GM23338 (cell line): ENCODE measurements at regions not wholly inside any gene's neighbourhood (a gene's known extent, or its start where the extent isn't known, plus 50 kb on each side); places are given as distances from the start of the nearest gene placed in this dataset.

ENCODE experiments used
- ATAC-seq: fragments of 200-7000 bp; cut with Tn5 transposase; 3 replicates; pipeline ENCODE4 v1.9.1; 2020
- DNase-seq: peaks from one replicate; pipeline ENCODE4 v3.0.0-alpha.2; 2015; ENCODE audit warnings: low spot score
- H2AFZ ChIP-seq: fragments of 200-600 bp; sonication (generic); 2 replicates; pipeline ENCODE4 v1.8.0; 2016; ENCODE audit warnings: antibody characterized with exemption, mild to moderate bottlenecking, moderate library complexity
- H3F3A ChIP-seq: fragments of 200-600 bp; sonication (generic); replicated peaks from 2 replicates; pipeline ENCODE4 v1.8.0; 2017; ENCODE audit warnings: antibody characterized with exemption, mixed run types, low read depth
- H3K27ac ChIP-seq: fragments of 200-600 bp; sonication (generic); 2 replicates; pipeline ENCODE4 v1.6.1; 2016; ENCODE audit warnings: low read depth
- H3K27me3 ChIP-seq: fragments of 200-600 bp; sonication (generic); 2 replicates; pipeline ENCODE4 v1.8.0; 2016; ENCODE audit warnings: mild to moderate bottlenecking, mixed run types, moderate library complexity; ENCODE audit not compliant: insufficient read depth
- H3K36me3 ChIP-seq: fragments of 200-600 bp; sonication (generic); 2 replicates; pipeline ENCODE4 v1.8.0; 2016; ENCODE audit warnings: mild to moderate bottlenecking; ENCODE audit not compliant: insufficient read depth
- H3K4me1 ChIP-seq: fragments of 200-600 bp; sonication (generic); 2 replicates; pipeline ENCODE4 v1.8.0; 2016; ENCODE audit warnings: mild to moderate bottlenecking, moderate library complexity; ENCODE audit not compliant: insufficient read depth
- H3K4me2 ChIP-seq: fragments of 200-600 bp; sonication (generic); 2 replicates; pipeline ENCODE4 v1.7.1; 2017; ENCODE audit warnings: mixed run types
- H3K4me3 ChIP-seq: fragments of 200-600 bp; sonication (generic); 2 replicates; pipeline ENCODE4 v1.6.1; 2016; ENCODE audit warnings: mixed run types
- H3K79me2 ChIP-seq: fragments of 200-600 bp; sonication (generic); replicated peaks from 2 replicates; pipeline ENCODE4 v1.8.0; 2017; ENCODE audit warnings: mild to moderate bottlenecking; ENCODE audit not compliant: insufficient read depth
- H3K9me2 ChIP-seq: fragments of 200-600 bp; sonication (generic); 2 replicates; pipeline ENCODE4 v1.8.0; 2017; ENCODE audit not compliant: insufficient read depth
- H4K20me1 ChIP-seq: fragments of 200-600 bp; sonication (generic); replicated peaks from 2 replicates; pipeline ENCODE4 v1.8.0; 2017; ENCODE audit warnings: mild to moderate bottlenecking; ENCODE audit not compliant: insufficient read depth
- H3K27ac Mint-ChIP-seq: 2 replicates; pipeline ENCODE4 v1.8.0; 2020; ENCODE audit warnings: inconsistent platforms, mild to moderate bottlenecking, moderate library complexity, mixed read lengths
- H3K27me3 Mint-ChIP-seq: 3 replicates; pipeline ENCODE4 v1.8.0; 2022; ENCODE audit warnings: low read depth, mild to moderate bottlenecking, moderate library complexity, mixed read lengths, inconsistent platforms; ENCODE audit not compliant: insufficient read depth, poor library complexity
- H3K36me3 Mint-ChIP-seq: 3 replicates; pipeline ENCODE4 v1.8.0; 2021; ENCODE audit warnings: low read depth, mild to moderate bottlenecking, inconsistent platforms, moderate library complexity, mixed read lengths
- H3K4me1 Mint-ChIP-seq: 3 replicates; pipeline ENCODE4 v1.8.0; 2020; ENCODE audit warnings: mild to moderate bottlenecking, inconsistent platforms, mixed read lengths
- H3K4me3 Mint-ChIP-seq: 3 replicates; pipeline ENCODE4 v1.8.0; 2021; ENCODE audit warnings: moderate library complexity, mild to moderate bottlenecking, inconsistent platforms, mixed read lengths
- H3K9me3 Mint-ChIP-seq: 3 replicates; pipeline ENCODE4 v1.8.0; 2020; ENCODE audit warnings: moderate library complexity, mild to moderate bottlenecking, inconsistent platforms, mixed read lengths
- CTCF ChIP-seq, 2 experiments: fragments of 200-600 bp in 1 of 2; sonication (generic) in 1 of 2; conservative IDR thresholded peaks; 2 replicates each; pipeline versions ENCODE4 v1.5.1 to v1.6.1; 2016 to 2017; ENCODE audit warnings: antibody characterized with exemption in 2 of 2, low read depth in 2 of 2, mild to moderate bottlenecking in 2 of 2, moderate library complexity in 1 of 2
- EZH2 ChIP-seq: fragments of 200-600 bp; sonication (generic); IDR thresholded peaks from one replicate; pipeline ENCODE4 v1.8.0; 2017; ENCODE audit warnings: antibody characterized with exemption, mild to moderate bottlenecking, low read depth; ENCODE audit not compliant: unreplicated experiment
- EZH2phosphoT487 ChIP-seq: fragments of 200-600 bp; sonication (generic); IDR thresholded peaks from one replicate; pipeline ENCODE4 v1.8.1; 2018; ENCODE audit warnings: antibody characterized with exemption; ENCODE audit not compliant: unreplicated experiment
- JUNB ChIP-seq: IDR thresholded peaks from one replicate; pipeline ENCODE4 v1.6.1; 2016; ENCODE audit warnings: antibody characterized with exemption; ENCODE audit not compliant: unreplicated experiment
- NANOG ChIP-seq: IDR thresholded peaks from 2 replicates; pipeline ENCODE4 v1.6.1; 2016; ENCODE audit warnings: antibody characterized with exemption, borderline replicate concordance
- STAT1 ChIP-seq: IDR thresholded peaks from one replicate; pipeline ENCODE4 v1.6.1; 2016; ENCODE audit warnings: antibody characterized with exemption; ENCODE audit not compliant: unreplicated experiment
- ZNF114 ChIP-seq: fragments of 250-450 bp; sonication (Bioruptor Pico); IDR thresholded peaks from 2 replicates; pipeline ENCODE4 v1.5.0; 2020; ENCODE audit warnings: mild to moderate bottlenecking, moderate library complexity
- ZNF331 ChIP-seq: fragments of 250-450 bp; sonication (Bioruptor Pico); IDR thresholded peaks from 2 replicates; pipeline ENCODE4 v1.5.0; 2020; ENCODE audit warnings: low read depth, mild to moderate bottlenecking, moderate library complexity
- TF ChIP-seq, protein P1 (sequence below): fragments of 250-450 bp; sonication (Bioruptor Pico); IDR thresholded peaks from 2 replicates; pipeline ENCODE4 v1.5.0; 2020; ENCODE audit warnings: mild to moderate bottlenecking, moderate library complexity

GRCh38 chr1:221525749-221526148 is 216.1 kb downstream of the DUSP10 start (continued):
- TF ChIP-seq ZNF331 (CRISPR knock-in tag) (no peak), STAT1 (no peak), ZNF114 (no peak), EZH2 (no peak), JUNB (no peak), NANOG (no peak)
- TF ChIP-seq, protein P1, sequence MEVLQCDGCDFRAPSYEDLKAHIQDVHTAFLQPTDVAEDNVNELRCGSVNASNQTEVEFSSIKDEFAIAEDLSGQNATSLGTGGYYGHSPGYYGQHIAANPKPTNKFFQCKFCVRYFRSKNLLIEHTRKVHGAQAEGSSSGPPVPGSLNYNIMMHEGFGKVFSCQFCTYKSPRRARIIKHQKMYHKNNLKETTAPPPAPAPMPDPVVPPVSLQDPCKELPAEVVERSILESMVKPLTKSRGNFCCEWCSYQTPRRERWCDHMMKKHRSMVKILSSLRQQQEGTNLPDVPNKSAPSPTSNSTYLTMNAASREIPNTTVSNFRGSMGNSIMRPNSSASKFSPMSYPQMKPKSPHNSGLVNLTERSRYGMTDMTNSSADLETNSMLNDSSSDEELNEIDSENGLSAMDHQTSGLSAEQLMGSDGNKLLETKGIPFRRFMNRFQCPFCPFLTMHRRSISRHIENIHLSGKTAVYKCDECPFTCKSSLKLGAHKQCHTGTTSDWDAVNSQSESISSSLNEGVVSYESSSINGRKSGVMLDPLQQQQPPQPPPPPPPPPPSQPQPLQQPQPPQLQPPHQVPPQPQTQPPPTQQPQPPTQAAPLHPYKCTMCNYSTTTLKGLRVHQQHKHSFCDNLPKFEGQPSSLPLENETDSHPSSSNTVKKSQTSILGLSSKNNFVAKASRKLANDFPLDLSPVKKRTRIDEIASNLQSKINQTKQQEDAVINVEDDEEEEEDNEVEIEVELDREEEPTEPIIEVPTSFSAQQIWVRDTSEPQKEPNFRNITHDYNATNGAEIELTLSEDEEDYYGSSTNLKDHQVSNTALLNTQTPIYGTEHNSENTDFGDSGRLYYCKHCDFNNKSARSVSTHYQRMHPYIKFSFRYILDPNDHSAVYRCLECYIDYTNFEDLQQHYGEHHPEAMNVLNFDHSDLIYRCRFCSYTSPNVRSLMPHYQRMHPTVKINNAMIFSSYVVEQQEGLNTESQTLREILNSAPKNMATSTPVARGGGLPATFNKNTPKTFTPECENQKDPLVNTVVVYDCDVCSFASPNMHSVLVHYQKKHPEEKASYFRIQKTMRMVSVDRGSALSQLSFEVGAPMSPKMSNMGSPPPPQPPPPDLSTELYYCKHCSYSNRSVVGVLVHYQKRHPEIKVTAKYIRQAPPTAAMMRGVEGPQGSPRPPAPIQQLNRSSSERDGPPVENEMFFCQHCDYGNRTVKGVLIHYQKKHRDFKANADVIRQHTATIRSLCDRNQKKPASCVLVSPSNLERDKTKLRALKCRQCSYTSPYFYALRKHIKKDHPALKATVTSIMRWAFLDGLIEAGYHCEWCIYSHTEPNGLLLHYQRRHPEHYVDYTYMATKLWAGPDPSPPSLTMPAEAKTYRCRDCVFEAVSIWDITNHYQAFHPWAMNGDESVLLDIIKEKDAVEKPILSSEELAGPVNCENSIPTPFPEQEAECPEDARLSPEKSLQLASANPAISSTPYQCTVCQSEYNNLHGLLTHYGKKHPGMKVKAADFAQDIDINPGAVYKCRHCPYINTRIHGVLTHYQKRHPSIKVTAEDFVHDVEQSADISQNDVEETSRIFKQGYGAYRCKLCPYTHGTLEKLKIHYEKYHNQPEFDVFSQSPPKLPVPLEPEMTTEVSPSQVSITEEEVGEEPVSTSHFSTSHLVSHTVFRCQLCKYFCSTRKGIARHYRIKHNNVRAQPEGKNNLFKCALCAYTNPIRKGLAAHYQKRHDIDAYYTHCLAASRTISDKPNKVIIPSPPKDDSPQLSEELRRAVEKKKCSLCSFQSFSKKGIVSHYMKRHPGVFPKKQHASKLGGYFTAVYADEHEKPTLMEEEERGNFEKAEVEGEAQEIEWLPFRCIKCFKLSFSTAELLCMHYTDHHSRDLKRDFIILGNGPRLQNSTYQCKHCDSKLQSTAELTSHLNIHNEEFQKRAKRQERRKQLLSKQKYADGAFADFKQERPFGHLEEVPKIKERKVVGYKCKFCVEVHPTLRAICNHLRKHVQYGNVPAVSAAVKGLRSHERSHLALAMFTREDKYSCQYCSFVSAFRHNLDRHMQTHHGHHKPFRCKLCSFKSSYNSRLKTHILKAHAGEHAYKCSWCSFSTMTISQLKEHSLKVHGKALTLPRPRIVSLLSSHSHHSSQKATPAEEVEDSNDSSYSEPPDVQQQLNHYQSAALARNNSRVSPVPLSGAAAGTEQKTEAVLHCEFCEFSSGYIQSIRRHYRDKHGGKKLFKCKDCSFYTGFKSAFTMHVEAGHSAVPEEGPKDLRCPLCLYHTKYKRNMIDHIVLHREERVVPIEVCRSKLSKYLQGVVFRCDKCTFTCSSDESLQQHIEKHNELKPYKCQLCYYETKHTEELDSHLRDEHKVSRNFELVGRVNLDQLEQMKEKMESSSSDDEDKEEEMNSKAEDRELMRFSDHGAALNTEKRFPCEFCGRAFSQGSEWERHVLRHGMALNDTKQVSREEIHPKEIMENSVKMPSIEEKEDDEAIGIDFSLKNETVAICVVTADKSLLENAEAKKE (CRISPR knock-in tag), result no peak

- no peak overlapping the region for H3K4me2 ChIP-seq
- H3K9me2 ChIP-seq, result 0 out of 2 replicates have a peak, but pooled peaks cover 2% of the 10 kb centered on the region
- no peaks in the 10 kb centered on the region for H3K36me3 Mint-ChIP-seq
- ATAC-seq (no peak), DNase-seq (no peak)
- H4K20me1 ChIP-seq, result no peaks in the 10 kb centered on the region
- H3K4me1 Mint-ChIP-seq, result no peaks in the 10 kb centered on the region
- H3K27me3 Mint-ChIP-seq, result no peaks in the 10 kb centered on the region
- H3F3A ChIP-seq, result no peaks in the 10 kb centered on the region
- H3K4me1 ChIP-seq, result no peaks in the 10 kb centered on the region
- H3K79me2 ChIP-seq, result no peaks in the 10 kb centered on the region
- H3K27ac Mint-ChIP-seq, result no peak overlapping the region
- no peaks in the 10 kb centered on the region for H3K36me3 ChIP-seq
- H3K9me3 Mint-ChIP-seq, result no peaks in the 10 kb centered on the region
- no peak overlapping the region for H3K4me3 Mint-ChIP-seq
- H3K4me3 ChIP-seq, result no peak overlapping the region
- H2AFZ ChIP-seq, result no peak overlapping the region
- TF ChIP-seq CTCF (conservative IDR thresholded peaks at IDR 0.05; ENCODE audit: low read depth in 2 of 2) (no peak), EZH2phosphoT487 (no peak)
- no peak overlapping the region for H3K27ac ChIP-seq
- H3K27me3 ChIP-seq, result no peaks in the 10 kb centered on the region
Measured at GRCh38 chr1:221527302-221527701, 214.6 kb downstream of the DUSP10 start.
